GM12873 (cell line): ENCODE measurements at regions not wholly inside any gene's neighbourhood (a gene's known extent, or its start where the extent isn't known, plus 50 kb on each side); places are given as distances from the start of the nearest gene placed in this dataset.

Source experiments
- CTCF ChIP-seq: IDR thresholded peaks from 2 replicates; pipeline ENCODE4 v1.5.1; 2012; ENCODE audit warnings: low read depth, mild to moderate bottlenecking, moderate library complexity, low read length, control low read depth; ENCODE audit not compliant: insufficient read depth; ENCODE audit errors: missing control alignments

DNA sequence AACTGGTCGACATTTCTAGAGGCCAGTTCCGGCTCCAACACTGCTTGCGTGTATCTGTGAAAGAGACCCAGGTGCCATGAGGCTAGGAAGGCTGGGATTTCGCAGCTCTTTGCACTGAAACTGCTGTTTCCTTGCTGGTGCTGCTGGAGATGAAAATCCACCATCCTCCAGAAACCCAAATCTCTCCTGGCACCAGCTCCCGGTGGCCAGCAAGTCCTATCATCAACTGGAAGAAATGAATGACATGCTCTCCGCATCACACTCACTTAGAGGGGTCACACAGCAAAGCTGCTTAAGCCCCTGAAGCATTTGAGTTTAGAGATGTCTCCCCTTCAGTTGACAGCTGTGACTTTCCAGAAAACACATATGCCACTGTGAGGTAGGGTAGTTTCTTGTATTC lies 471.8 kb upstream of the PROK2 start:
- TF ChIP-seq CTCF: no peak

DNA sequence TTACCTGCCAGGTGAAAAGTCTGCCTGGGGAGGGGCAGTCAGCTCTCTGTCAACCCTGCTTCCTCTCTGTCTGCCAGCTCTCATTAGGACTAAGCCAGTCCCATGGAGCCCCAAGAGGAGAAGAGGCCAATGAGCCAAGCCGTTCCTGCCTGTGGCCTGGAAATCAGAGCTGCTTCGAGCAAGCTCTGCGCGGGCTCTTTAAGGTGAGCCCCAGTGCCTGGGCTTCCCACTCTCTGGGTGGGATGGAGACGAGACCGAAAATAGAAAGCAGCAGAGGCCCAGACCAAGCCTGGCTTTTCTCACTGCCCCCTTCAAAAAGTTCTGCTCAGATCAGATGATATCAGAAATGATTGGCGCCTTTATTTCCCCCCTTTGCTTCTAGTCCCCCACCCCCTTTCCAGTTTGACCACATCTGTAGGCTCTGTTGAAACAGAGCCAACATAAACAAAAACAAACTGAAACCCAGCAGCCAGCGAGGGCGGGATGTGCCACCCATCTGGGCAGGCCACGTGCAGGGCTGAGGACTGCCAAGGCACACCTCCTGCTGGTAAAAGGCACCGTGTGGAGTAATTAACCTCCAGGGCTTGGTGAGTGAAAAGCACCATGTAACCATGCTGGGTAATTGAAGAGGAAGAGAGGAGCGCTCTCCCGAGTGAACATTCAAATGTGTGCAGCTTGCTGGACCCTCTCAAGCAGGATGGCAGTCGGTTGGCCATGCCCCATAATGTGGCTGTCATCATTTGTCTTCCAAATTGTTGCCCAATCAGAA lies 471.0 kb upstream of the PROK2 start:
- no peak for TF ChIP-seq CTCF

- no peak for TF ChIP-seq CTCF
These were observed 470.2 kb upstream of the PROK2 start for GRCh38 chr3:72255191-72255590.

GRCh38 chr3:72254483-72254882 lies 469.5 kb upstream of the PROK2 start:
- TF ChIP-seq CTCF: no peak

DNA sequence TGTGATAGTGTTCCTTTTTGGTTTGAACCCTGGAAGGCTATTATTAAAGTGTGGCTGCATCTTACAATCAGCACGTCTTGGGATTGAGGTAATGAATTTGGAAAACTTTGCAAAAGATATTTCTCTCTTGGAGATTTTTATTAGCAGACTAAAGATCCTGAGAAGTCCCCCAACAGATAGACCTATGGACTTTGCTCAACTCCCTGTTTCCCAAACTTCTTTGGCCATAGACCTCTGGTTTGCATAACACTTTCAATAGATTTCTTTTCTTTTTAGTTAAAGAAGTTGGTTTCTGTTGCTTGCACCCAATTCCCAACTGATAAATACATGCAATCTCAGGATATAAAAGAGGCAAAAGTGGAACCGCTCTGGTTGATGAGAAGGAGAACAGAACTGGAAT lies 465.8 kb upstream of the PROK2 start:
- TF ChIP-seq CTCF: no peak

- no peak for TF ChIP-seq CTCF
These were observed 463.9 kb upstream of the PROK2 start for GRCh38 chr3:72248869-72249268.

DNA sequence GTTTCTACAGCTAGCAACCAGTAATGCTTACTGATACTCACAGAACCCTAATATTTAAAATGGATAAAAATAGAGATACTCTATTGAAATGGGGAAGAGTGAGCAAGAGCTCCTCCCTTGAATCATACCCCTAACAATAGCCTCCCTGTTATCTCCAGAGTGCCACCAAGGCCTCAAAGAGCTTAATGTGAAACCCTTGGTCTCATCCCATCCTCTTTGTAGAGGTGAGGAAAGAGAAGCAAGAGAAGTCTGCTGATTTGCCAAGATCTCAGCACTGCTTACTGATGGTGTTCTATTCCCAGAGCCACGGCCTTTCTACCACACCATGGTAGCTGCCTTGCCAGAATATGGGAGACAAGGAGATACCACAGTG lies 463.4 kb upstream of the PROK2 start:
- no peak for TF ChIP-seq CTCF
